ENCODE measurements at regions not wholly inside any gene's neighbourhood (a gene's known extent, or its start where the extent isn't known, plus 50 kb on each side); places are given as distances from the start of the nearest gene placed in this dataset.

GRCh38 chr5:123880875-123881274, 368.9 kb downstream of the CSNK1G3 start:
- no peaks in the 10 kb centered on the region for H3K9me3 Mint-ChIP-seq
- peak overlapping the region in 2 of 3 experiments; percentile 79 to 95 for H3K27ac Mint-ChIP-seq
- no peaks in the 10 kb centered on the region for H3K36me3 Mint-ChIP-seq (ENCODE audit: low read depth)
- TF ChIP-seq CTCF (IDR thresholded peaks at IDR 0.05; ENCODE audit: unreplicated experiment in 3 of 3) = no peak
- peaks cover 54% of the 10 kb centered on the region for H3K4me1 Mint-ChIP-seq
- H3K4me3 Mint-ChIP-seq = no peak overlapping the region
- H3K27me3 Mint-ChIP-seq (ENCODE audit: low read depth) = no peaks in the 10 kb centered on the region

- H3K36me3 Mint-ChIP-seq (ENCODE audit: low read depth) = no peaks in the 10 kb centered on the region
Observed at GRCh38 chr5:123879071-123879470, 367.1 kb downstream of the CSNK1G3 start.

GRCh38 chr5:123876276-123876790, 364.4 kb downstream of the CSNK1G3 start:
- H3K27me3 Mint-ChIP-seq (ENCODE audit: low read depth) = no peaks in the 10 kb centered on the region
- no peaks in the 10 kb centered on the region for H3K36me3 Mint-ChIP-seq (ENCODE audit: low read depth)
- peaks cover 64% of the 10 kb centered on the region for H3K4me1 Mint-ChIP-seq
- no peak for TF ChIP-seq CTCF (IDR thresholded peaks at IDR 0.05; ENCODE audit: unreplicated experiment in 3 of 3)
- peak overlapping the region; percentile 94 to 96 (median 96) for H3K27ac Mint-ChIP-seq
- H3K9me3 Mint-ChIP-seq = no peaks in the 10 kb centered on the region
- no peak overlapping the region for H3K4me3 Mint-ChIP-seq

More at GRCh38 chr5:123879071-123879470, 367.1 kb downstream of the CSNK1G3 start:
- H3K4me1 Mint-ChIP-seq = peaks cover 72% of the 10 kb centered on the region
- no peak overlapping the region for H3K4me3 Mint-ChIP-seq
- no peak for TF ChIP-seq CTCF (IDR thresholded peaks at IDR 0.05; ENCODE audit: unreplicated experiment in 3 of 3)
- H3K27me3 Mint-ChIP-seq (ENCODE audit: low read depth) = no peaks in the 10 kb centered on the region
- H3K27ac Mint-ChIP-seq = peak overlapping the region; percentile 26 to 52 (median 32)
- no peaks in the 10 kb centered on the region for H3K9me3 Mint-ChIP-seq

GRCh38 chr5:123875561-123876275, 363.7 kb downstream of the CSNK1G3 start:
- no peaks in the 10 kb centered on the region for H3K9me3 Mint-ChIP-seq
- no peaks in the 10 kb centered on the region for H3K36me3 Mint-ChIP-seq (ENCODE audit: low read depth)
- H3K27me3 Mint-ChIP-seq (ENCODE audit: low read depth) = peaks cover 5% of the 10 kb centered on the region
- peak overlapping the region; percentile 4 to 55 (median 30) for H3K4me3 Mint-ChIP-seq
- H3K4me1 Mint-ChIP-seq = peaks cover 66% of the 10 kb centered on the region
- H3K27ac Mint-ChIP-seq = peak overlapping the region; percentile 94 to 96 (median 96)
- TF ChIP-seq CTCF (IDR thresholded peaks at IDR 0.05; ENCODE audit: unreplicated experiment in 3 of 3) = no peak

- no peak for TF ChIP-seq CTCF (IDR thresholded peaks at IDR 0.05; ENCODE audit: unreplicated experiment in 3 of 3)
- Mint-ChIP-seq H3K27ac (peak overlapping the region; percentile 94 to 96 (median 96)), H3K36me3 (ENCODE audit: low read depth) (no peaks in the 10 kb centered on the region), H3K27me3 (ENCODE audit: low read depth) (peaks cover 5% of the 10 kb centered on the region), H3K4me1 (peaks cover 65% of the 10 kb centered on the region), H3K9me3 (no peaks in the 10 kb centered on the region), H3K4me3 (peak overlapping the region; percentile 46 to 64 (median 51))
Observed at GRCh38 chr5:123874600-123875201, 362.7 kb downstream of the CSNK1G3 start.

Data from nephron (organoid).